Hepatocyte (in vitro differentiated cells): ENCODE measurements at regions not wholly inside any gene's neighbourhood (a gene's known extent, or its start where the extent isn't known, plus 50 kb on each side); places are given as distances from the start of the nearest gene placed in this dataset.

Experiments
- DNase-seq: peaks from one replicate; pipeline ENCODE4 v3.0.0-alpha.2; 2016; ENCODE audit warnings: low spot score
- H2AFZ ChIP-seq: fragments of 200-600 bp; sonication (generic); 2 replicates; pipeline ENCODE4 v1.6.0; 2016; ENCODE audit warnings: antibody characterized with exemption, mild to moderate bottlenecking
- H3K27ac ChIP-seq: fragments of 200-600 bp; sonication (generic); 2 replicates; pipeline ENCODE4 v1.5.1; 2016; ENCODE audit warnings: mild to moderate bottlenecking
- H3K27me3 ChIP-seq: fragments of 200-600 bp; sonication (generic); 2 replicates; pipeline ENCODE4 v1.6.1; 2016
- H3K36me3 ChIP-seq: fragments of 200-600 bp; sonication (generic); replicated peaks from 2 replicates; pipeline ENCODE4 v1.5.1; 2016; ENCODE audit warnings: low read depth; ENCODE audit not compliant: insufficient read depth
- H3K4me1 ChIP-seq: fragments of 200-600 bp; sonication (generic); 2 replicates; pipeline ENCODE4 v1.5.1; 2016; ENCODE audit warnings: mild to moderate bottlenecking, moderate library complexity; ENCODE audit not compliant: insufficient read depth
- H3K4me2 ChIP-seq: fragments of 200-600 bp; sonication (generic); 2 replicates; pipeline ENCODE4 v1.6.0; 2016
- H3K4me3 ChIP-seq: fragments of 200-600 bp; sonication (generic); 2 replicates; pipeline ENCODE4 v1.5.1; 2016; ENCODE audit warnings: mild to moderate bottlenecking
- H3K79me2 ChIP-seq: fragments of 200-600 bp; sonication (generic); 2 replicates; pipeline ENCODE4 v1.6.0; 2017; ENCODE audit warnings: mild to moderate bottlenecking
- H3K9me2 ChIP-seq: fragments of 200-600 bp; sonication (generic); replicated peaks from 2 replicates; pipeline ENCODE4 v1.6.0; 2017; ENCODE audit warnings: mild to moderate bottlenecking; ENCODE audit not compliant: insufficient read depth
- H3K9me3 ChIP-seq: fragments of 200-600 bp; sonication (generic); 2 replicates; pipeline ENCODE4 v1.5.1; 2016; ENCODE audit warnings: low read depth, mild to moderate bottlenecking
- H4K20me1 ChIP-seq: fragments of 200-600 bp; sonication (generic); 2 replicates; pipeline ENCODE4 v1.6.0; 2016; ENCODE audit warnings: mild to moderate bottlenecking; ENCODE audit not compliant: insufficient read depth, poor library complexity, severe bottlenecking
- CTCF ChIP-seq: fragments of 200-600 bp; sonication (generic); IDR thresholded peaks from 2 replicates; pipeline ENCODE4 v1.5.1; 2016; ENCODE audit warnings: antibody characterized with exemption, mild to moderate bottlenecking; ENCODE audit not compliant: poor library complexity
- EZH2 ChIP-seq: fragments of 200-600 bp; sonication (generic); IDR thresholded peaks from 2 replicates; pipeline ENCODE4 v1.6.1; 2016; ENCODE audit warnings: antibody characterized with exemption, mild to moderate bottlenecking, borderline replicate concordance
- EZH2phosphoT487 ChIP-seq: fragments of 200-600 bp; sonication (generic); IDR thresholded peaks from one replicate; pipeline ENCODE4 v1.6.1; 2018; ENCODE audit warnings: antibody characterized with exemption, mild to moderate bottlenecking, low read depth, moderate library complexity; ENCODE audit not compliant: unreplicated experiment, severe bottlenecking
- WGBS: methylation state at CpG from one replicate; pipeline ENCODE4 v1.1.6; 2016; ENCODE audit warnings: low lambda C conversion rate; ENCODE audit errors: missing lambda C conversion rate; 5-methylcytosine and 5-hydroxymethylcytosine counted together

GRCh38 chr5:21051945-21052344 lies 1063.9 kb upstream of the CDH18 start:
- no peaks in the 10 kb centered on the region for H3K79me2 ChIP-seq
- H4K20me1 ChIP-seq: no peaks in the 10 kb centered on the region
- H3K4me1 ChIP-seq: no peaks in the 10 kb centered on the region
- no peaks in the 10 kb centered on the region for H3K9me2 ChIP-seq
- H3K4me3 ChIP-seq: no peak overlapping the region
- DNase-seq: no peak
- 93% methylated on average over 1 of the region's 1 CpG for WGBS
- H2AFZ ChIP-seq: no peak overlapping the region
- no peaks in the 10 kb centered on the region for H3K36me3 ChIP-seq
- no peaks in the 10 kb centered on the region for H3K27me3 ChIP-seq
- TF ChIP-seq EZH2phosphoT487 (no peak), EZH2 (no peak), CTCF (no peak)
- H3K9me3 ChIP-seq: no peaks in the 10 kb centered on the region
- H3K27ac ChIP-seq: no peak overlapping the region
- H3K4me2 ChIP-seq: no peak overlapping the region

GRCh38 chr5:21049901-21050300 lies 1061.9 kb upstream of the CDH18 start:
- Histone ChIP-seq H3K9me2 (no peaks in the 10 kb centered on the region), H3K27ac (no peak overlapping the region), H3K4me2 (no peak overlapping the region), H3K36me3 (no peaks in the 10 kb centered on the region), H4K20me1 (no peaks in the 10 kb centered on the region), H3K4me1 (no peaks in the 10 kb centered on the region), H3K79me2 (no peaks in the 10 kb centered on the region), H3K9me3 (no peaks in the 10 kb centered on the region), H3K27me3 (no peaks in the 10 kb centered on the region), H2AFZ (no peak overlapping the region), H3K4me3 (no peak overlapping the region)
- TF ChIP-seq EZH2phosphoT487: no peak
- TF ChIP-seq EZH2: no peak
- no peak for TF ChIP-seq CTCF
- WGBS: 58% methylated on average over 2 of the region's 2 CpGs
- DNase-seq: no peak

GRCh38 chr5:21030981-21031380 lies 1043.0 kb upstream of the CDH18 start:
- no peaks in the 10 kb centered on the region for H3K36me3 ChIP-seq
- H3K27ac ChIP-seq: no peak overlapping the region
- H3K79me2 ChIP-seq: no peaks in the 10 kb centered on the region
- H3K4me1 ChIP-seq: no peaks in the 10 kb centered on the region
- WGBS: 72% methylated on average over 4 of the region's 4 CpGs
- H4K20me1 ChIP-seq: no peaks in the 10 kb centered on the region
- no peak for DNase-seq
- H3K9me2 ChIP-seq: no peaks in the 10 kb centered on the region
- peak overlapping the region; percentile 46 for H2AFZ ChIP-seq
- H3K9me3 ChIP-seq: no peaks in the 10 kb centered on the region
- H3K4me3 ChIP-seq: no peak overlapping the region
- no peak overlapping the region for H3K4me2 ChIP-seq
- no peaks in the 10 kb centered on the region for H3K27me3 ChIP-seq
- TF ChIP-seq CTCF (no peak), EZH2 (no peak), EZH2phosphoT487 (no peak)

GRCh38 chr5:21024966-21025365 lies 1037.0 kb upstream of the CDH18 start:
- Histone ChIP-seq H3K27ac (no peak overlapping the region), H3K4me2 (no peak overlapping the region), H3K4me3 (no peak overlapping the region), H2AFZ (no peak overlapping the region), H3K79me2 (no peaks in the 10 kb centered on the region), H3K9me2 (no peaks in the 10 kb centered on the region), H3K27me3 (no peaks in the 10 kb centered on the region), H3K9me3 (no peaks in the 10 kb centered on the region), H4K20me1 (no peaks in the 10 kb centered on the region), H3K36me3 (no peaks in the 10 kb centered on the region), H3K4me1 (no peaks in the 10 kb centered on the region)
- TF ChIP-seq EZH2: no peak
- no peak for TF ChIP-seq CTCF
- no peak for TF ChIP-seq EZH2phosphoT487
- 81% methylated on average over 1 of the region's 1 CpG for WGBS
- no peak for DNase-seq
